ENCODE measurements at regions not wholly inside any gene's neighbourhood (a gene's known extent, or its start where the extent isn't known, plus 50 kb on each side); places are given as distances from the start of the nearest gene placed in this dataset.
A peak's percentile ranks its signal among the peaks of the same experiment; 100 is the strongest.
"Not testable (repeated sequence)": the region's sequence is repeated elsewhere in the genome, so short reads cannot be mapped to it uniquely, and the experiment has no call there.

DNA sequence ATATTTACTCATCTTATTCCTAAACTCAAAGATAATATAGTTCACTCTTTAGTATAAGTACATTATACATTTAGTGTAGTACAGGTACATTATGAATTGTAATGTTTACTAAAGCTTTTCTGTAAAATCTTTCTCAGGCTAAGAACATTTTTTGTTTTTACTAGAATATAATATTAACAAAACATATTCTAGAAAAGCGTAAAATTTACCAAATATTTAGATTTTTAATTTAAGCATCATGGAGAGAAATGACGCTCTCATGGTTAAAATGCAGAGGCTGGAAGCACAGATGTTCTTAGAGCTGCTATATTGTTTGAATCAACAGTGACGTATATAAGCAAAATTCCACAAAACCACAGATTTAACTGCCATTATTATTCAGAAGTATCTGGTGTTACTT is 54.7 kb upstream of the NBPF15 start:
- not testable (repeated sequence) for DNase-seq (ENCODE audit: low read depth)

DNA sequence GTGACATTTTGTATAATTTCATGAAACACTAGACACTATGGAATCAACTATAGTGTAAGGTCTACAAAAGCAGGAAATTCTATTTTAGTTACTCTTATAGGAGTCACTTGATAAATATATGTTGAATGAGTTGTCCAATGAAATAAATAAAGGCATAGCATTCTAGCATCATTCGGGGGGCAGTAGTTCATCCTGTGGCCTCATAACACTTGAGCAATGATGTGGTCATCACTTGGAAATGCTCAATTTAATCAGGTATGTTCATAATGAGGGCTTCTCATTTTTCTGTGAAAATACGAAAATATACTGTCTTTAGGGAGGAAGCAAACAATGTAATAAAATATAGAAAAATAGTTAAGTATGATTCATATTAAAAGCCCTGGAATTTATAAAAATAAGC is 55.4 kb upstream of the NBPF15 start:
- DNase-seq (ENCODE audit: low read depth) = peak; percentile 5

DNA sequence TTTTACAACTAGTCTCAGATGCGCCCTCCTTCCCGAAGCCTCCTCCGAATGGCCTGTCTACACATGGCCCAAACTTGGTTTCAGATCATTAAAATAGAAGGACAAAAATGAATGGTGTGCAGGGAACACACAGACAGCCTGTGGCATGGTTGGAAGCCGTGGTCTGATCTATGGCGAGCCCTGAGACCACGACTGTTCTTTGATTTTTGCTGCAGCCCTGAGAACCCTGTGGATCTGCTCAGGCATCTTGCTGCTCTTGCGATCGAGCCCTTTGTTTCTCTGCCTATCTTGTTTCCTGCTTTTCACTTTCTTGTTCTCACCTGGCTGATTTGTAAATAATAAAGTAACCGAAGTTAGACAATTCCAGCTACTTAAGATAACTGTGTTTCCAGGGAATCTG is 57.0 kb upstream of the NBPF15 start:
- not testable (repeated sequence) for DNase-seq (ENCODE audit: low read depth)

DNA sequence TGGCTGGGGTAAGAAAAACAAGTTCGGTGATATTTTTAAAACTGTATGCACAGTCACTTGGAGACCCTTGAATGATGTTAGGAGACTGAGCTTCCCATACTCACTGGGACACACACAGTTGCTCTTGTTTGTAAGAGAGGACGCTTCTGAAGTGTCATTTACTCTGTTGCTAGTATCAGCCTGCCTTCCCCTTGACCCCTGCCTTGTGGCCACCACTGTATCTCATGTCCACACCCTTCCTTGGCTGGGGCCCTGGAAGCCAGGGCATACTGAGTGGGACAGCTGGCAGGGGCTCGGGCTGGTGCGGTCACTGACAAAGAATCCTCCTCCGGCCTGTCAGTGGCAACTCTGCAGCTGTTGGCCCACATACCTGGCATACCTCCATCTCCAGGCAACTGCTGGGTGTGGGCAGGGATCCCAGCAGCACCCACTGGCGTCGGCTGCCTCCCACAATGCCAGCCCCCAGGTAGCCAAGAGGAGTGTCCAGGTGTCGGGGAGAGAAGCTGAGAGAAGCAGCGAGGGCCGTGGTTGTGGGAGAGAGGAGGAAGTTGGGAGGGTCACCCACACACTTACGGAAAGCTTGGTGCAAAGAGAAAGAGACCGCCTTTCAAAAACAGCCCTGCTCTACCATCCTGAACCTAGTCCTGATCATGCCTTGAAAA is 58.2 kb upstream of the NBPF15 start:
- not testable (repeated sequence) for DNase-seq (ENCODE audit: low read depth)

DNA sequence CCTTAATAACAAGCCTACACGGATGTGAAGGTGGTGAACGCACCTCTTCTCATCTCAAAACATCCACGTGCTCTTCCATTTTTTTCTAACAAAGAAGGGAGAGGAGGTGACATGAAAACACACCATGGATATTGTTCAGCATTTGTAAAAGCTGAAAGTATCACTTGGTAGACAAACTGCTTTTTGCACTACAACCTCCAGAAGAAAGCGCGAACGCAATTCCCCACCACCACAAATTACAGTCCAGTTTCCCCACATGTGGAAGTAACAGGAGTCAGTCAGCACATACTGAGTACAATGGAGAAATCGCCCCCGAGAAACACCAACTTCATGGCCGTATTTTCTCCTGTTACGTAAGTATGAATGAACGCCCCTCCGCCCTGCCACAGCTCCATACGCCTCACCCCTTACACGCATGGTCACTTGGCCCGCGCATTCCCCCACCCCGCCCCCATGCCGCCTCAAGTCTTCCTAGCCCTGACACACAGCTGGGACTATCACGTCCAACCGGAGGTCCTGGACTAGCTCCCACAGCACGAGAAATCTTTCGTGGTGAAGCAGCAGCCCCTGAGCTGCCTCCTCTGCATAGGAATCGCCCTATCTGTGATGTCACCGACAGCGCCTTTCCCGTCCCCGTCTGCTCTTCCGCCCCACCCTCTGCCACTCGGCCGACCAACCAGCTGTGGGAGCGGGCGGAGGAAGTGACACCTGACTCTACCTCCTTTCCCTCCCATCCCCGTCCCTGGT is 62.4 kb upstream of the NBPF15 start:
- peak; percentile 51 for DNase-seq (ENCODE audit: low read depth)

DNA sequence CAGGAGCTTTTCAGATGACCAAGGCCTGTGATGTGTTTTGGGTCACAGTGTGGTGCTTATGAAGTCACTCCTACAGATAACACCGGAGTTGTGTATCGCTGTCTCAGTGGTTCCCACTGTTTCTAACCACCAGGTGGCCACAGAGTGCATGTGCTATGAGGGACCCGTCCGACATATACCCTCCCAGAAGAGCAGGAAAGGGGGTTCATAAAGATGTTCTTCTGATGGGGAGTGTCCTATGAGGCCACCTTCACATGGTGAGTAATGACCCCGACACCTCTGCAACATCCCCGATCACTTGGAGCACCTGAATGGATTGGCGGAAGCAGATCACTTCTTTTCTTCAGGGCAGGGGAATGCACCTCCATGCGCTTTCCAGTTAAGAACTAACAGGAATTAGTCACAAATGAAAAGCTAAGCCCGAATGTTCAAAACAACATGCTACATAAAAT is 60.5 kb upstream of the PPIAL4F start:
- DNase-seq (ENCODE audit: low read depth) = not testable (repeated sequence)

DNA sequence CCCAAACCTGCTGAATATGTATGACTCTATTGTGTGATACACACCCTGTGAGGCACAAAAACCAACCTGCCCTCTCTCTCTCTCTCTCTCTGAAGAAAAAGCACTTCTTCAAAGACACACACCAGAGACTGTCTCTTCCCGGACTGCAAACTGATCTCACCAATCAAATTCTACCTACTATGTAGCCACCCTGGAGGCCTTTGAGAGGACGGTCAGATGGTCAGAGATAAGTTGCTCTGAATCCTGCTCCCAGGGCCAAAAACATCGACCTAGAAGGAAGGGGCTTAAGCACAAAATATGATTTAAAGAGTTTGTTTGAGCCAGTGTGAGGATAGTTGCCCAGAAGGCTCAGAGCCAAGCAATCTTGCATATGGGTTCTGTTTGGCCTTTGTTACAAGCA is 59.2 kb upstream of the PPIAL4F start:
- DNase-seq (ENCODE audit: low read depth) = not testable (repeated sequence)

DNA sequence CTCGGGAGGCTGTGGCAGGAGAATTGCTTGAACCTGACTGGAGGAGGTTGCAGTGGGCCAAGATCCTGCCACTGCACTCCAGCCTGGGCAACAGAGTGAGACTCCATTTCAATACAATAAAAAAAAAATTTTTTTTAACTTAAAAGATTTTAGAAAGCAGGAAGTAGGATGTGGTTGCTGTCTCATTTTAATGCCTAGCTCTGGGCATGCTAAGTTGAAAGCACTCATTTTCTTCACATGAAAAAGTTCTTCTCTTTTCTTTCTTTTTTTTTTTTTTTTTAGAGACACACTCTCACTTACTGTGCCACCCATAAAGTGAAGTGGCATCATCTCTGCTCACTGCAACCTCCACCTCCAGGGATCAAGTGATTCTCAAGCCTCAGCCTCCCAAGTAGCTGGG is 58.4 kb upstream of the PPIAL4F start:
- not testable (repeated sequence) for DNase-seq (ENCODE audit: low read depth)

DNA sequence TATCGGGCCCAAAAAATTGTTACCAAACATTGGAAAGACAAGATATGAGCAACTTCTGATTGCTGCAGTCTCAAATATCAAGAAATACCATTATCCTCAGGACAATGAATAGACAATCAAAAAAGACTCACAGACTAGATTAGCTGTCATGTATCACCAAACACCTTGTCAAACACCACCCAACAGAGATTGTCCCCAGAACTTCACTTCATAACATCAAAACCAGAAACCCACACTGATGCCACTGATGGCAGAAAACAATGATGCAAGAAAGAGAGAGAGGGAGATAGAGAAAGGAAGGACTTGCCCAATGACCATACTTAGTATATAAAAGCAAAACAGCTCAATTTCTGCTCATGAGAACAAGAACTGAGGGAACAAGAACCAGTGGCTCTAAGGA is 56.0 kb upstream of the PPIAL4F start:
- DNase-seq (ENCODE audit: low read depth) = not testable (repeated sequence)

DNA sequence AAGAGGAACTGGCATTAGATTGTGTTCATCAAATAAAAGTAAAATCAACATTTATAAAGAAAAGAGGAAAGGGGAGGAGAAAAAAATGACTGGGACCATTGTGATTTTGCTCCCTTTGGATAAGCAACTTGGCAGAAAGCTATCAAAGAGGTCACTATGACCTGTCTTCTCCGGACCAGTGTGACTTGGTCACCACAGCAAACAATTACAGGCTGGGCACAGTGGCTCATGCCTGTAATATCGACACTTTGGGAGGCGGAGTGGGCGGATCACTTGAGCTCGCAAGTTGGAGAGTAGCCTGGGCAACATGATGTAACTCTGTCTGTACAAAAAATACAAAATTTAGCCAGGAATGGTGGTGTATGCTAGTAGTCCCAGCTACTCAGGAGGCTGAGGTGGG is 55.5 kb upstream of the PPIAL4F start:
- not testable (repeated sequence) for DNase-seq (ENCODE audit: low read depth)

DNA sequence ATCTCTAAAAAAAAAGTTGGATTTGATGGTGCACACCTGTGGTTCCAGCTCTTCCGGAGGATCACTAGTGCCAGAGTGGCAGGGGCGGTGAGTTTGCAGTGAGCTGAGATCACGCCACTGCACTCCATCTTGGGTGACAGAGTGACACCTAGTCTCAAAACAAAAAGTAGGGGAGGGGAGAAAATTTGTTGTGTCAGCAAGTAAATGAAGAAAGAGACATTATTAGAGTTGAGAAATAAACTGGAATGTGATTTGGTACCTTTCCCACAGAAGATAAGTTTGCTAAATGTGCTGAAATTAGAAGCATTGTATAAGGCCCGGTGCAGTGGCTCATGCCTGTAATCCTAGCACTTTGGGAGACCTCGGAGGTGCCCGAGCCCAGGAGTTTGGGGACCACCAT is 54.0 kb upstream of the PPIAL4F start:
- not testable (repeated sequence) for DNase-seq (ENCODE audit: low read depth)

DNA sequence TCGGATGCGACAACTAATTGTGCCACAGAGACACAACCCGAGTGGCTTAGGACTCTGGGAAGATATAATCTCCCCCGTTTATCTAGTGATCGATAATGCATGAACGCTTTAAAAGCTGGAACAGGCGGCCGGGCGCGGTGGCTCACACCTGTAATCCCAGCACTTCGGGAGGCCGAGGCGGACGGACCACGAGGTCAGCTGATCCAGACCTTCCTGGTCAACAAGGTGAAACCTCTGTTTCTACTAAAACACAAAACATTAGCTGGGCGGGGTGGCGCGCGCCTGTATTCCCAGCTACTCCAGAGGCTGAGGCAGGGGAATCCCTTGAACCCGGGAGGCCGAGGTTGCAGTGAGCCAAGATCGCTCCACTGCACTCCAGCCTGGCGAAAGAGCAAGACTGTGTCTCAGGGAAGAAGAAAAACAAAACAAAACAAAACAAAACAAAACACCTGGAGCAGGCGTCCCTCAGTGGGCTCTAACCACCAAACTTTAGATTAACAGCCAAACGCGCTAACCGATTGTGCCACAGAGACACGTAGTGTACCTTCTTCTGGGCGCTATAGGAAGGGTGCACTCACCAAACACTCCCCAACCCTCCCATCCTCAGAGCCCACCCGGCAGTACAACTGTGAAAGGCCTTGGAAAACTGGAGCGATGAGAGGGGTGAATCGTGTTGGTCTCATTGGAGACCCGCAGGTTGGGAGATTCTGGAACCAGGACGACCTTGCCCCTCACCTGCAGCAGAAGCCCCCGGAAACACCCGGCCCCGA is 53.3 kb upstream of the PPIAL4F start:
- DNase-seq (ENCODE audit: low read depth) = not testable (repeated sequence)
